Endodermal cell (in vitro differentiated cells): ENCODE measurements at regions not wholly inside any gene's neighbourhood (a gene's known extent, or its start where the extent isn't known, plus 50 kb on each side); places are given as distances from the start of the nearest gene placed in this dataset.

Experiments used
- DNase-seq: peaks from one replicate; pipeline ENCODE4 v3.0.0-alpha.2; 2017
- H3K27ac ChIP-seq: 2 replicates; pipeline ENCODE4 v1.5.1; 2013; ENCODE audit warnings: mild to moderate bottlenecking, low read depth, low read length, moderate library complexity
- H3K27me3 ChIP-seq: 2 replicates; pipeline ENCODE4 v1.6.1; 2013; ENCODE audit warnings: mild to moderate bottlenecking, low read length, moderate library complexity; ENCODE audit not compliant: insufficient read depth, control insufficient read depth, poor library complexity, severe bottlenecking
- H3K36me3 ChIP-seq: 2 replicates; pipeline ENCODE4 v1.7.0; 2013; ENCODE audit warnings: mild to moderate bottlenecking, low read length, moderate library complexity; ENCODE audit not compliant: control insufficient read depth, insufficient read depth
- H3K4me1 ChIP-seq: one replicate; pipeline ENCODE4 v1.7.0; 2013; ENCODE audit warnings: low read length; ENCODE audit not compliant: control insufficient read depth, insufficient read depth
- H3K4me3 ChIP-seq: 2 replicates; pipeline ENCODE4 v1.5.1; 2013; ENCODE audit warnings: mild to moderate bottlenecking, low read length, moderate library complexity
- H3K9ac ChIP-seq: 2 replicates; pipeline ENCODE4 v1.6.1; 2013; ENCODE audit warnings: mild to moderate bottlenecking, low read length, moderate library complexity; ENCODE audit not compliant: poor library complexity, severe bottlenecking; ENCODE audit errors: extremely low read depth
- H3K9me3 ChIP-seq: 2 replicates; pipeline ENCODE4 v1.6.1; 2013; ENCODE audit warnings: mild to moderate bottlenecking, low read length, moderate library complexity; ENCODE audit not compliant: control insufficient read depth
- H3K27ac Mint-ChIP-seq: 2 replicates; pipeline ENCODE4 v1.8.0; 2020; ENCODE audit warnings: mixed read lengths
- H3K27me3 Mint-ChIP-seq: 2 replicates; pipeline ENCODE4 v1.8.0; 2021; ENCODE audit warnings: mild to moderate bottlenecking, mixed read lengths; ENCODE audit not compliant: insufficient read depth
- H3K36me3 Mint-ChIP-seq: 2 replicates; pipeline ENCODE4 v1.8.0; 2020; ENCODE audit warnings: low read depth, mixed read lengths
- H3K4me1 Mint-ChIP-seq: 2 replicates; pipeline ENCODE4 v1.8.0; 2020; ENCODE audit warnings: mixed read lengths
- H3K4me3 Mint-ChIP-seq: 2 replicates; pipeline ENCODE4 v1.8.0; 2020; ENCODE audit warnings: mild to moderate bottlenecking, moderate library complexity, mixed read lengths
- H3K9me3 Mint-ChIP-seq: 2 replicates; pipeline ENCODE4 v1.8.0; 2020; ENCODE audit warnings: mild to moderate bottlenecking, mixed read lengths
- CTCF ChIP-seq: fragments of 200-600 bp; sonication (generic); conservative IDR thresholded peaks from 2 replicates; pipeline ENCODE4 v1.5.0; 2021; ENCODE audit warnings: antibody characterized with exemption, mild to moderate bottlenecking
- WGBS, 2 experiments: methylation state at CpG; one replicate each; pipeline versions ENCODE4 v1.1.5 to v1.1.7; 2013; ENCODE audit warnings: missing lambda C conversion rate in 2 of 2, mixed read lengths in 1 of 2; ENCODE audit not compliant: insufficient coverage in 1 of 2, insufficient read length in 1 of 2; 5-methylcytosine and 5-hydroxymethylcytosine counted together

GRCh38 chr2:82246220-82246775, 1941.7 kb upstream of the LRRTM1 start:
- H3K4me3 ChIP-seq: no peak overlapping the region
- no peak for TF ChIP-seq CTCF
- H3K36me3 ChIP-seq: no peaks in the 10 kb centered on the region
- peaks cover 31% of the 10 kb centered on the region for H3K9me3 Mint-ChIP-seq
- peaks cover 3% of the 10 kb centered on the region for H3K9me3 ChIP-seq
- H3K27me3 Mint-ChIP-seq: no peaks in the 10 kb centered on the region
- peaks cover 2% of the 10 kb centered on the region for H3K4me1 ChIP-seq
- DNase-seq: no peak
- no peak overlapping the region for H3K4me3 Mint-ChIP-seq
- H3K27ac Mint-ChIP-seq: no peak overlapping the region
- no peaks in the 10 kb centered on the region for H3K27me3 ChIP-seq
- no peak overlapping the region for H3K9ac ChIP-seq
- WGBS, 2 experiments: 95% methylated on average over 1 of the region's 1 CpG; no CpG with 5 or more reads in 1 of the 2 experiments
- peaks cover 14% of the 10 kb centered on the region for H3K4me1 Mint-ChIP-seq
- H3K27ac ChIP-seq: no peak overlapping the region
- peaks cover 1% of the 10 kb centered on the region for H3K36me3 Mint-ChIP-seq

GRCh38 chr2:82239176-82239575, 1934.6 kb upstream of the LRRTM1 start:
- no peak overlapping the region for H3K4me3 ChIP-seq
- H3K27me3 ChIP-seq: no peaks in the 10 kb centered on the region
- WGBS, 2 experiments: 86% methylated on average over 1 to 2 of the region's 2 CpGs
- Mint-ChIP-seq H3K9me3 (peaks cover 31% of the 10 kb centered on the region), H3K27me3 (no peaks in the 10 kb centered on the region), H3K36me3 (no peaks in the 10 kb centered on the region), H3K27ac (no peak overlapping the region), H3K4me1 (peaks cover 12% of the 10 kb centered on the region), H3K4me3 (no peak overlapping the region)
- no peaks in the 10 kb centered on the region for H3K36me3 ChIP-seq
- no peaks in the 10 kb centered on the region for H3K4me1 ChIP-seq
- no peak overlapping the region for H3K27ac ChIP-seq
- TF ChIP-seq CTCF: no peak
- H3K9me3 ChIP-seq: peaks cover 17% of the 10 kb centered on the region
- H3K9ac ChIP-seq: no peak overlapping the region
- no peak for DNase-seq

- Histone ChIP-seq H3K4me1 (no peaks in the 10 kb centered on the region), H3K4me3 (no peak overlapping the region), H3K9ac (no peak overlapping the region), H3K36me3 (no peaks in the 10 kb centered on the region), H3K27me3 (no peaks in the 10 kb centered on the region), H3K27ac (no peak overlapping the region), H3K9me3 (peaks cover 17% of the 10 kb centered on the region)
- peaks cover 22% of the 10 kb centered on the region for H3K9me3 Mint-ChIP-seq
- DNase-seq: no peak
- TF ChIP-seq CTCF: no peak
- no peak overlapping the region for H3K27ac Mint-ChIP-seq
- no peak overlapping the region for H3K4me3 Mint-ChIP-seq
- no peaks in the 10 kb centered on the region for H3K27me3 Mint-ChIP-seq
- H3K4me1 Mint-ChIP-seq: peaks cover 12% of the 10 kb centered on the region
- H3K36me3 Mint-ChIP-seq: no peaks in the 10 kb centered on the region
Observed at GRCh38 chr2:82237994-82238662, 1933.6 kb upstream of the LRRTM1 start.
